Activated CD4-positive, CD25-positive, alpha-beta regulatory T cell treated with anti-CD3 and anti-CD28 coated beads, Interleukin-2, amount 50 U/mL, for 24 hours (primary cell): ENCODE measurements at regions not wholly inside any gene's neighbourhood (a gene's known extent, or its start where the extent isn't known, plus 50 kb on each side); places are given as distances from the start of the nearest gene placed in this dataset.

Experiments
- ATAC-seq, 2 donors: fragments of 150-1000 bp; cut with Tn5 transposase; one replicate each; pipeline ENCODE4 v1.10.0; 2021; ENCODE audit warnings: mild to moderate bottlenecking in 1 of 2, moderate library complexity in 1 of 2

DNA sequence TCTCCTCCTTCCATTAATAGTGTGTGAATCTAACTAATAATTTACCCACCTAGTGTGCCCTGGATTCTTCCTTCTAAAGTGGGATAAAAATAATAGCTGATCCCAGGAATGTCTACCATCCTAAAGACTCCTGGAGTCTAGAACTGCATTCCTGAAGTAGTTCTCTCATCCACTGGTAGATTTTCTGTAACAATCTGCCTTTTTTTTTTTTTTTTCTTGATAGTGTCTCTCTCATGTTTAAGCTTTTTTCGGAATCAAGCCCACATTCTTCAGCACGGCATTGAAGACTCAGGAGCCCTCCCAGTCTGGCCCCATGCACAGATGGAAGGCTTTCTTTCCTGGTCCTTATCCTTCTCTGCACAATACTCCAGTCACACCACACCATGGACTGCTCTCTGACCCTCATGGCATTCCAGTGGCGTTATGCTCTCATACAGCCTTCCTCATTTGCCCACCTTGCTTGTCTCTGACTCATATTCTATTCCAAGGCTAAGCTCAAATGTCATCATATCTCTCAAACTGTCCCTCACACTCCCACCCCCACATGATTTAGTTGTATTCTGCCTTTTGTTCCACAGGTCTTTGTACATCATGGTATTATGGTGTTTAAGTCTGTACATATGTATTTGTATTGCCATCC, 68.7 kb upstream of the FRY start:
- ATAC-seq = no peak

DNA sequence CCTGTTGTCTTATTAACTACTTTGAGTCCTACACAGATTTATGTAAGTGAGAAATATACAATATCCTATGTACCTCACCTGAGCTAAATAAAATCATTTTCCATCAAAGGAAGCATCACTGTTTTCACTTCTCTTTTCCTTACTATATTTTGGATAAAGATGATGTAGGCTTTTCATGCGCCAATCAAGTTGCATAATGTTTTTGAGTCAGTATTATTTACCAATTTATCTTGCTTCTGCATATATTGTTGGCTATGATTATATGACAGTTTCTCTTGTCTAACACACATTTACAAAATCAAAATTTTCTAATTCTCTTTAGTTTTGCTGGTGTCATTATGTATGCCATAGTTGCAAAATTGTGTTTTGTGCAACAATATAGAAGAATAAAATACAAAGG, 67.9 kb upstream of the FRY start:
- ATAC-seq = no peak

DNA sequence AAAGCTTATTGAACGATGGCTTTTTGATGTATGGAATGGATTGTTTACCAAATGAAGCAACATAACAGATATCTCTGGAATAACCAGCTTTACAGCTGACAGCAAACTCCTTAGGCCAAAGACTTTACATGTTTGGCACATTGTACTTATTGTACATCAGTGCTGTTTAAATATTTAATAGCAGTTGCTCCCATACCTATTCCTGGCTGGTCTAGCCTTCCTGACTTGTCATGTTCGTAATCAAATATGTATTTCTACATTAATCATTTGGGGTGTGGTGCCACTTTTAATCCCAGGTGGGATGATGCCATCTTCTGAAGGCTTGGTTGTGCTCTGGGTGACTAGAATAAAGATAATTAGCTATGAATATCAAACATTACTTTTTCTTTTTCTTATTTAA, 67.4 kb upstream of the FRY start:
- no peak for ATAC-seq

DNA sequence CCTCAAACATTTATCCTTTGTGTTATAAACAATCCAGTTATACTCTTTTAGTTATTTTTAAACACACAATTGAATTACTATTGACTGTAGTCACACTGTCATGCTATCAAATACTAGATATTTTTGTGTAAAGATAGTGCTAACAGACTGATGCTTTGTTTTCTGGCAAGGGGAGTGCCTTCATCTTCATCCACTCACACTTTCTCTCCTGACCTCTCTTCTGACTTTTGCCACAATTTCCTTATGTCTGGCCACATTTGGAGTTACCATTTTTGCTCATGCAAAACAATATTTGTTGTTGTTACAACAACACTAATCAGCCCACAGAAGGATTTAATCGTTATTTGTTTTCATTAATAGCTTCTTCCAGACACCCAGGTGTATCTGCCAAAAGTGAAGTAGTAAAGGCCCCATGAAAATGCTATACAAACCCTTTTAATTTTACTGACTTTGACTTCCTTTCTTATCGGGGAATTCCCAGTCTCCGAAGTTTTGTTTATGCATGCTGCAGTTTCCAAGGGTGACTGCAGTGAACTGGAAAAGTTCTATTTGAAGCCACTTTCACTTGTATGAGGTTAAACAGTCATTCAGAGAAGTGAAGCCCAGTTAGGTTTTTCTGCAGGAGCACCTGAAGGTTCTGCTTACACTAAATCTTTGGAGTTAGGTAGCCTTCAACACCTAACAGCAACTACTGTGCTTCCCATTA, 66.1 kb upstream of the FRY start:
- peak in 1 of 2 donors; percentile 20 for ATAC-seq

DNA sequence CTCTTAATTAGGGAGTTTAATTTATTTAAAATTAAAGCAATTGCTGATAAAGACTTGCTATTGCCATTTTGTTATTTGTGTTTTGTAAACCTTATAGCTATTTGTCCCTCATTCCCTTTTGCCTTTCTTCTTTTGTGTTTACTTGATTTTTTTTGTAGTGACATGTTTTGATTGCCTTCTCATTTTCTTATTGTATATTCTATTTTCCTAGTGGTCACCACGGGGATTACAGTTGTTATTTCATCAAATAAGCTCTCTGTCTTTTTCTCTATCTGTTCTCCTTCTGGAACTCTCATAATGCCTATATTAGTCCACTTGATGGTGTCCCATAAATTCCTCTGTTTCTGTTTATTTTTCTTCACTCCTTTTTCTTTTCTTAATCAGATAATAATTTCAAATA, 64.4 kb upstream of the FRY start:
- no peak for ATAC-seq

DNA sequence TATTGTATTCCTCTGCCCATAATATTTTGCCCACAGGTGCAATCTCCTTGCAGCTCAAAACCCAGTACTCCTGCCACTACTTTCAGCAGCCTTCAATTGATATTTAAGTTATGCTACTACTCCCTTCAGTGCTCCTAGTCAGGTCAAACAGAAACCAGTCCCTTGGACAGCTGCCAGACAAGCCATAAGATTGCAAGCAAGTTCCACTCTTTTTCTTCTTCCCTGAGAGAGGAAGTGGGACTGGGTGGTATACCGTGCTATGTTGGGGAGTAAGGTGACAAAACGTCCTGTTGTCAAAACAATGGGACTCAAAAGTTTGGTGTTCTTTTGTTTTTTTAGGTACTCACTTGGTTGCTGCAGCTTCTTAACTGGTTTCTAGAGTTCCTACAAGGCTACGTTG, 63.1 kb upstream of the FRY start:
- ATAC-seq = no peak

DNA sequence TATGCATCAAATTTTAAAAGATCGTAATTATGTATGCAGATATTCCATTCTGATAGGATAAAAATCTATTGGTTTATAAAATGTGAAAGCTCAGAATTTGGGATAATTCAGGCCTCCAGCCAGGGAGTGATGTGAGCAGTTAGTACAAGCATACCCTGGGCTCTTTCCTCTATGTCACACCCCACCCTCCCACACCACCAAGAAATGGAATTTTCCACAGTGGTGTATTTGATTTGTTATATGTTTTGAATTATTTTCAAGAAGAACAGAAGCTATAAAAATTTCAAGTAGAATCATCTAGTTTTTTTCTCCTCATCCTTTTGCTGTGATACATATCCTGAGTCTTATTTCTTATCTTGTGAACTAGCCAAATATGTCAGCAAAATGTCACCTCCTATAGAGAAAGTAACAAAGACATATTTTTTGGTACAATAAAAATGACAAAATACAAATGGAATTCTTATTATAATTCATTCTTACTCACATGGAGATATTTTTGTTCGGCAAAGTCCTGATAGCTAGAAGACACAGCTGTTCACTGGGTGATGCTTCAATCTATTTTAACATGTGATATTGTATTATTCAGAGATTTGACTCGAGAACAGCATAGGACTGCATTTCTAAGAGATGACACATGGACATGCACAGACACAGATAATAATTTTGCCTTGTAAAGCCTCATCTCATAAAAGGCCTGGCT, 61.2 kb upstream of the FRY start:
- no peak for ATAC-seq

DNA sequence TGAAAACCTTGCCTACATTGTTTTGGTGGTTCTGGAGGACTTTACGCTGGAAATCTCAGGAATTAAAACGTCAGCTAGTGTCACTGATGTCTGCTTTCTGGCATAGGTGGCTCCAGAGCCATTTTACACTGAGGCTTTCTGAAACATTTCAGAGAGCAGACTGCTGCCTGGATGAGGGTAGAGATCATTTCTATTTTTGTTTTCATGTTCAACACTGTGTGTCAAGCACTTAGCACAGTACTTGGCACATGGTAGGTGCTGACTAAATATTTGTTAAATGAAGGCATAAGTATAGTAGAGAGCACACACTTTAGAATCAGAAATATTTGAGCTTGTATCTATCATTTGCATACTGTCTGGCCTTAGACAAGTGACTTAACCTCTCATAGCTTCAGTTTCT, 59.1 kb upstream of the FRY start:
- no peak for ATAC-seq

DNA sequence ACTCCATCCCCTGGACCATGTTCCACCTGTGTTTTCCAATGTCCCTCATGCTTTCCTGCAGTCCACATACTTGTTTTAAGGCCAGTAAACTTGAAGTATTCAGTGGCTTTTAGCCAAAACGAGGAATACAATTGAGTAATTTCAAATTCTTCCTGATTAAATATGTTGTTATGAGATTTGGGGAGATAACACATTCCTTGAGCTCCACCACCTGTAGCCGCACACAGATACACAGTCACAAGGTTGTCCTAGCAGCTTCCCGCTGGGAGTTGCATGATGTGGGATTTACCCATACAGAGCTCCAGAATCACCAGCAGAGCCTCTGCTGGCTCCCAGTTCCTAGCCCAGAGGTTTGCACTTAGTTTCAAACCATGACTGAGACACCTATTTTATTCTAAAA, 53.6 kb upstream of the FRY start:
- no peak for ATAC-seq

DNA sequence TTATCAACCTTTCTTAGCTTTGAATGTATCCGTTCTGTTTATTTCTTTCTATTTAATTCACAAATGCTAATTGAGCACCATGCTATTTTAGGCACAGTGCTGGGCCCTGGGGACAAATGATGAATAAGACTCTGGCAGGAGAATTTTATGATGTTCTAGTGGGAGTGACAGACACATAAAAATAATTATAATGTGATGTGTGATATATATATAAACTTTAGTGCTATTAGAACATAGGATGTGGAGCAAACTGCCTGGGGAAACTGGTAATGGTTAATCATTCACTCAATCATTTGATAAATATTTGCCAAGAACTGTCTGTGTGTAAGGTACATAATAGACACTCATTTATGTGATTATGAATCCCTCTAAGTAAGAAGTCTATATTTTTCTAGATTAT, 50.7 kb upstream of the FRY start:
- no peak for ATAC-seq
